ENCODE measurements at regions not wholly inside any gene's neighbourhood (a gene's known extent, or its start where the extent isn't known, plus 50 kb on each side); places are given as distances from the start of the nearest gene placed in this dataset.

GRCh38 chr11:107102692-107103477, 84.6 kb upstream of the GUCY1A2 start:
- WGBS, 2 donors: 46 to 66% methylated on average over 8 to 9 of the region's 9 CpGs
- intact Hi-C loops (cut with DNase I; ENCODE audit: low total_unique reads): no loop called here
- no peak overlapping the region for H3K4me3 ChIP-seq (ENCODE audit: low read depth, poor library complexity, severe bottlenecking)
- peak in 1 of 2 donors; percentile 76 for DNase-seq (ENCODE audit: low spot score in 2 of 2)
- no peak for TF ChIP-seq POLR2A (IDR thresholded peaks at IDR 0.05)
- TF ChIP-seq CTCF (IDR thresholded peaks at IDR 0.05): no peak

GRCh38 chr11:107092667-107093066, 74.4 kb upstream of the GUCY1A2 start:
- 70 to 97% methylated on average over 3 of the region's 3 CpGs for WGBS, 2 donors
- no peak for DNase-seq (ENCODE audit: low spot score in 2 of 2)
- H3K4me3 ChIP-seq (ENCODE audit: low read depth, poor library complexity, severe bottlenecking): no peak overlapping the region
- intact Hi-C loops (cut with DNase I; ENCODE audit: low total_unique reads): no loop called here
- TF ChIP-seq POLR2A (IDR thresholded peaks at IDR 0.05) (no peak), CTCF (IDR thresholded peaks at IDR 0.05) (no peak)

GRCh38 chr11:107078375-107078774, 60.1 kb upstream of the GUCY1A2 start:
- TF ChIP-seq POLR2A (IDR thresholded peaks at IDR 0.05): no peak
- no peak for TF ChIP-seq CTCF (IDR thresholded peaks at IDR 0.05)
- DNase-seq (ENCODE audit: low spot score in 2 of 2): no peak
- WGBS, 2 donors: 26 to 35% methylated on average over 2 of the region's 2 CpGs
- H3K4me3 ChIP-seq (ENCODE audit: low read depth, poor library complexity, severe bottlenecking): no peak overlapping the region
- intact Hi-C loops (cut with DNase I; ENCODE audit: low total_unique reads): no loop called here

- WGBS, 2 donors: 75 to 81% methylated on average over 2 of the region's 2 CpGs
- TF ChIP-seq CTCF (IDR thresholded peaks at IDR 0.05) (no peak), POLR2A (IDR thresholded peaks at IDR 0.05) (no peak)
- intact Hi-C loops (cut with DNase I; ENCODE audit: low total_unique reads): no loop called here
- no peak overlapping the region for H3K4me3 ChIP-seq (ENCODE audit: low read depth, poor library complexity, severe bottlenecking)
- no peak for DNase-seq (ENCODE audit: low spot score in 2 of 2)
Observed at GRCh38 chr11:107076832-107077231, 58.6 kb upstream of the GUCY1A2 start.

GRCh38 chr11:107071129-107071528, 52.9 kb upstream of the GUCY1A2 start:
- no peak overlapping the region for H3K4me3 ChIP-seq (ENCODE audit: low read depth, poor library complexity, severe bottlenecking)
- DNase-seq (ENCODE audit: low spot score in 2 of 2): no peak
- TF ChIP-seq POLR2A (IDR thresholded peaks at IDR 0.05): no peak
- TF ChIP-seq CTCF (IDR thresholded peaks at IDR 0.05): no peak
- intact Hi-C loops (cut with DNase I; ENCODE audit: low total_unique reads): no loop called here

Data from lower leg skin (tissue), 4 donors.